Lower leg skin (tissue), 4 donors: ENCODE measurements at regions not wholly inside any gene's neighbourhood (a gene's known extent, or its start where the extent isn't known, plus 50 kb on each side); places are given as distances from the start of the nearest gene placed in this dataset.

Experiments
- DNase-seq, 2 donors: peaks; one replicate each; pipeline ENCODE4 v3.0.0-alpha.2; 2019; ENCODE audit warnings: low spot score in 2 of 2
- H3K4me3 ChIP-seq: fragments of 200-600 bp; sonication (generic); 2 replicates; pipeline ENCODE4 v1.5.1; 2017; ENCODE audit warnings: mild to moderate bottlenecking, low read depth; ENCODE audit not compliant: poor library complexity, severe bottlenecking
- CTCF ChIP-seq, 3 donors: fragments of 450-650 bp; IDR thresholded peaks; one replicate each; pipeline ENCODE4 v1.5.1; 2016; ENCODE audit warnings: antibody characterized with exemption in 3 of 3, mild to moderate bottlenecking in 3 of 3, moderate library complexity in 2 of 3
- POLR2A ChIP-seq, 2 donors: fragments of 450-650 bp; IDR thresholded peaks; one replicate each; pipeline ENCODE4 v1.6.1; 2016 to 2017; ENCODE audit warnings: antibody characterized with exemption in 2 of 2, mild to moderate bottlenecking in 1 of 2, moderate library complexity in 1 of 2
- WGBS, 2 donors: methylation state at CpG; one replicate each; pipeline ENCODE4 v1.1.5; 2018; 5-methylcytosine and 5-hydroxymethylcytosine counted together
- intact Hi-C: fragments of 100-400 bp; cut with DNase I; formaldehyde crosslinking; loops from one replicate; pipeline ENCODE4 v1.15.0; 2023; ENCODE audit warnings: low total_unique reads

- DNase-seq = no peak
- intact Hi-C loops = no loop called here
- no peak overlapping the region for H3K4me3 ChIP-seq
- no peak for TF ChIP-seq POLR2A (IDR thresholded peaks at IDR 0.05)
- TF ChIP-seq CTCF (IDR thresholded peaks at IDR 0.05) = no peak
- 90 to 91% methylated on average over 8 of the region's 8 CpGs for WGBS, 2 donors
Observed at GRCh38 chr6:139894271-139894670, 519.8 kb upstream of the CITED2 start.

GRCh38 chr6:139891471-139891870, 517.0 kb upstream of the CITED2 start:
- 80 to 82% methylated on average over 4 of the region's 4 CpGs for WGBS, 2 donors

GRCh38 chr6:139888681-139889122, 514.3 kb upstream of the CITED2 start:
- intact Hi-C loops = no loop called here
- no peak for DNase-seq
- no peak for TF ChIP-seq POLR2A (IDR thresholded peaks at IDR 0.05)
- TF ChIP-seq CTCF (IDR thresholded peaks at IDR 0.05) = no peak
- no peak overlapping the region for H3K4me3 ChIP-seq
- 72 to 81% methylated on average over 3 of the region's 3 CpGs for WGBS, 2 donors

More at GRCh38 chr6:139891471-139891870, 517.0 kb upstream of the CITED2 start:
- TF ChIP-seq CTCF (IDR thresholded peaks at IDR 0.05) (no peak), POLR2A (IDR thresholded peaks at IDR 0.05) (no peak)
- no peak for DNase-seq
- intact Hi-C loops = no loop called here
- no peak overlapping the region for H3K4me3 ChIP-seq

- intact Hi-C loops = no loop called here
- TF ChIP-seq CTCF (IDR thresholded peaks at IDR 0.05) (no peak), POLR2A (IDR thresholded peaks at IDR 0.05) (no peak)
- WGBS, 2 donors = 93 to 95% methylated on average over 3 of the region's 3 CpGs
- DNase-seq = no peak
- no peak overlapping the region for H3K4me3 ChIP-seq
Observed at GRCh38 chr6:139887275-139887674, 512.8 kb upstream of the CITED2 start.

- intact Hi-C loops = no loop called here
- no peak overlapping the region for H3K4me3 ChIP-seq
- WGBS, 2 donors = 87 to 90% methylated on average over 6 of the region's 6 CpGs
- no peak for TF ChIP-seq POLR2A (IDR thresholded peaks at IDR 0.05)
- no peak for TF ChIP-seq CTCF (IDR thresholded peaks at IDR 0.05)
- no peak for DNase-seq
Observed at GRCh38 chr6:139886396-139886795, 511.9 kb upstream of the CITED2 start.

- TF ChIP-seq CTCF (IDR thresholded peaks at IDR 0.05) (no peak), POLR2A (IDR thresholded peaks at IDR 0.05) (no peak)
- no peak overlapping the region for H3K4me3 ChIP-seq
- WGBS, 2 donors = 42 to 52% methylated on average over 1 of the region's 1 CpG
- DNase-seq = no peak
- intact Hi-C loops = no loop called here
Observed at GRCh38 chr6:139885909-139886308, 511.5 kb upstream of the CITED2 start.
